ENCODE measurements at regions not wholly inside any gene's neighbourhood (a gene's known extent, or its start where the extent isn't known, plus 50 kb on each side); places are given as distances from the start of the nearest gene placed in this dataset.
"Not testable (repeated sequence)": the region's sequence is repeated elsewhere in the genome, so short reads cannot be mapped to it uniquely, and the experiment has no call there.

- DNase-seq (ENCODE audit: low spot score) = no peak
These were observed 160.9 kb downstream of the RTL9 start for GRCh38 chrX:110519501-110519900.

- no peak for DNase-seq (ENCODE audit: low spot score)
These were observed 161.3 kb downstream of the RTL9 start for GRCh38 chrX:110519906-110520452.

DNA sequence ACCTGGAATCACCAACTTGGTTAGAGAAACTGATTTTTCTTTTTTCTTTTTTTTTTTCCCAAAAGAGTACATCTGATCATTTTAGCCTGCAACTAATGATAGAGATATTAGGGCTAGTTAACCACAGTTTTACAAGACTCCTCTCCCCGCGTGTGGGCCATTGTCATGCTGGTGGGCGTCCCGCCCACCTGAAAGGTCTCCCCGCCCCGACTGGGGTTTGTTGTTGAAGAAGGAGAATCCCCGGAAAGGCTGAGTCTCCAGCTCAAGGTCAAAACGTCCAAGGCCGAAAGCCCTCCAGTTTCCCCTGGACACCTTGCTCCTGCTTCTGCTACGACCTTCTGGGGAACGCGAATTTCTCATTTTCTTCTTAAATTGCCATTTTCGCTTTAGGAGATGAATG, 162.0 kb downstream of the RTL9 start:
- DNase-seq (ENCODE audit: low spot score) = not testable (repeated sequence)

GRCh38 chrX:110531873-110532580, 173.4 kb downstream of the RTL9 start:
- DNase-seq (ENCODE audit: low spot score) = no peak

GRCh38 chrX:110532581-110532931, 173.9 kb downstream of the RTL9 start:
- no peak for DNase-seq (ENCODE audit: low spot score)

DNA sequence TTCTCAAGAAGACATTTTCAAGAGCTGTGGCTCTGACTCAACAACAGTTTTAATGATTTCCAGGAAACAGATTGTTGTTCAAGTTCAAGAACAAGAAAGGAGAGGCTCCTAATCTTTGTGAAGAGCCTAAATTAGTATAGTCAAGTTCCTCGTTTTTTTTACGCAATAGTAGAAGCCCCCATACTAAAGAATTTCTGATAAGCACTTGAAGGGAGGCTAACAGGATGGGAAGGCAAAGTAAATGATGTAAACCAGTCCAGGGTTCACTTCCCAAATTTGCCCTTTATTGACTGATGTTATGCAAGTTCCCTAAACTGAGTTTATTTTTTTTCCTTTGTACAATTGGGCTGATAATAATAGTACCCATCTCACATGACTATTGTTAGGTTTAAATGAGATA, 178.2 kb downstream of the RTL9 start:
- no peak for DNase-seq (ENCODE audit: low spot score)

DNA sequence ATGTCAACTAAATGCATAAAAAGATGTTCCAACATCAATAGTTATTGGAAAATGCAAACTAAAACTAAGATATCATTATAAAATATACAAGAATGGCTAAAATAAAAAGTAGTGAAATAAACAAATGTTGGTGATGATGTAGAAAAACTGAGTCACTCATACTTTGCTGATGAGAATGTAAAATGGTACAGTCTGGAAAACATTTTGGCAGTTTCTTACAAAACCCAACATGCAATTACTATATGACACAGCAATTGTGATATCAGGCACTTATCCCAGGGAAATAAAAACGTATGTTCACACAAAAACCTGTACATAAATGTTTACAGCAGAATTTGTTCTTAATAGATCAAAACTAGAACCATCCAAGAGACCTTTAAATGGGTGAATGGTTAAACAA, 182.6 kb downstream of the RTL9 start:
- DNase-seq (ENCODE audit: low spot score) = no peak

- DNase-seq (ENCODE audit: low spot score) = not testable (repeated sequence)
These were observed 192.2 kb downstream of the RTL9 start for GRCh38 chrX:110550854-110551253.

DNA sequence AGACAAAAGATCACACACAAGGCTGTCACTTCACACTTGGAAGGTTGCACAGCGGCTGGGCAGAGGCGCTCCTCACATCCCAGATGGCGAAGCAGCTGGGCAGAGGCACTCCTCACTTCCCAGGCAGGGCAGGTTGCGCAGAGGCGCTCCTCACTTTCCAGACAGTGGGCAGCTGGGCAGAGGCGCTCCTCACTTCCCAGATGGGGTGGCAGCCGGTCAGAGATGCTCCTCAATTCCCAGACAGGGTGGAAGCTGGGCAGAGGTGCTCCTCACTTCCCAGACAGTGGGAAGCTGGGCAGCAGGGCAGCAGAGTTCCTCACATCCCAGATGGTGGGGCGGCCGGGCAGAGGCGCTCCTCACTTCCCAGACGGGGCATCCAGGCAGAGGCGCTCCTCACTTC, 199.2 kb downstream of the RTL9 start:
- DNase-seq (ENCODE audit: low spot score) = no peak

DNA sequence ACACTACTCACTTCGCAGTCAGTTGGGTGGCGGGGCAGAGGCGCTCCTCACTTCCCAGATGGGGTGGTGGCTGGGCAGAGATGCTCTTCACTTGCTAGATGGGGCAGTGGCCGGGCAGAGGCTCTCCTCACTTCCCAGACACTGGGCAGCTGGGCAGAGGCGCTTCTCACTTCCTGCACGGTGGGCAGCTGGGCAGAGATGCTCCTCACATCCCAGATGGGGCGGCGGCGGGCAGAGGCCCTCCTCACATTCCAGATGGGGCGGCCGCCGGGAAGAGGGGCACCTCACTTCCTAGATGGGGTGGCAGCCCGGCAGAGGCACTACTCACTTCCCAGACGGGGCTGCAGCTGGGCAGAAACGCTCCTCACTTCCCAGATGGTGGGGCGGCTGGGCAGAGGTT, 199.8 kb downstream of the RTL9 start:
- no peak for DNase-seq (ENCODE audit: low spot score)

DNA sequence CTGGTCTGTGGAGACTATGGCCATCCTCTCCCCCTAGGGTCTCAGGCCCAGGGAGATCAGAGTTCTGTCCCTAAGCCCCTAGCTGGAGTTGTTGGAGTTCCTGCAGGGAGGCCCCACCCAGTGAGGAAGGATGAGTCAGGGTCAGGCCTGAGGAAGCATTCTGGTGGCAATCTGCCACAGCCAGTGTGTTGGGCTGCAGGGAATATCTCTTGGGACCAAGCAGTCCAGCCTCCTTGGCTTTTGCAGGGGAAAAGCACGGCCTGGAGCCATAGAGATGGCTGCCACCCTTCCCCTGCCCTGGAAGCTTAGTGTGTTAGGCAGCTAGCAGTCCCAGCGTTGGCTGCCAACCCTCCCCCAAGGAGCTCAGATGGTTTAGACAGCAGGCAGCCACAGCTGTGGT, 202.4 kb downstream of the RTL9 start:
- no peak for DNase-seq (ENCODE audit: low spot score)

DNA sequence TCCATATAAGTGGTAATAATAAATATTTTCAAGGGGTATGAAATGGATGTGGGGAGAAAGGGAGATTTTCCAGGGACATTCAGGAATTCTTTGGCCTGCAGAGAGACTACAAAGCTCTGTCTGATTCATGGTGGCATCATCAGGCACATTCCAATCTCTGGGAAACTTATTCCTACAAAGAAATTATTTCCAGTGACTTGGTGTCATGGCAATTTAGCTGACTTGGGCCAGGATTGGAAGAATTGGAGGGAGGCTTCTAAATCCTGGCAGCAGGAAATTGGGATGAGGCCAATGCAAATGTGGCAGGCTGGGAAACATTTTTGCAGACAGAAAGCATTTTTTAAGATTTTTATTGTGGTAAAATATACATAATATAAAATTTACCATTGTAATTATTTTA, 204.6 kb downstream of the RTL9 start:
- DNase-seq (ENCODE audit: low spot score) = no peak

- no peak for DNase-seq (ENCODE audit: low spot score)
These were observed 209.8 kb downstream of the RTL9 start for GRCh38 chrX:110568441-110568840.

GRCh38 chrX:110569506-110569905, 210.9 kb downstream of the RTL9 start:
- DNase-seq (ENCODE audit: low spot score) = no peak

DNA sequence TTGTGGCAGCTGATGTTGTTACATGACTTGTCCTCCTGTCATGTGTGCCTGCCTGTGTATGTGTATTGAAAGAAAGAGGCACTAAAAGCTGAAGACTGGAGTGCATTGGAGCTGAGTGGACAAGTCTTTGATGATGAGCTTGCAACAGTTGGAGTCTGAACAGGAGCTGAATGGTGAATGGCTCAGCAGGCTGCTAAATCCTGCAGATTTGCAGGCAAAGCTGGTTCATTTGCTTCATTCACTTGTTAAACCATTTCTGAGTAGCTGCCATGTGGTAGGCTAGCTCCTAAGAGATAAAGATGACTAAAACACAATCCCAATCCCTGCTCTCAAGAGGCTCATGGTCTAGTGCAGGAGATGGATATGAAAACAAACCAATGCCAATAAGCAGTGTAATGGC, 217.3 kb downstream of the CHRDL1 start:
- DNase-seq (ENCODE audit: low spot score) = no peak

GRCh38 chrX:110584083-110584482, 211.5 kb downstream of the CHRDL1 start:
- no peak for DNase-seq (ENCODE audit: low spot score)

DNA sequence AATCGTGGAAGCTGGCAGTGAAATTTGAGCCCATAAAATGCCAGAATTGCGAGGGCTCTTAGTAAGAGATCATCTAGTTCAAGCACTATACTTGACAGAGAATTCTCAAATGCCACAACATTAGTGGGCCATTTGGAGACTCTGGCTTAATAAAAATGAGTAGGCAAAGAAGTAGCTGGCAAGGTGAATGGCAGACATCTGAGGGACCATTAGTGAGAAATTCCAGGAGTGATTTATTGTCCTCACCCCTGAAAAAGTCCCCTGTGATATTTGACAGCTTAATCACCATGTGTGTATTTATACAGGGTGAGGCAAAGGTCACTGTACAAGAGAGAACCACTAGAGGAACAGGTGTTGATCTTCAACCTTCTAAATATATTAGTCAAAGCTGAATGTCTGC, 207.5 kb downstream of the CHRDL1 start:
- no peak for DNase-seq (ENCODE audit: low spot score)

DNA sequence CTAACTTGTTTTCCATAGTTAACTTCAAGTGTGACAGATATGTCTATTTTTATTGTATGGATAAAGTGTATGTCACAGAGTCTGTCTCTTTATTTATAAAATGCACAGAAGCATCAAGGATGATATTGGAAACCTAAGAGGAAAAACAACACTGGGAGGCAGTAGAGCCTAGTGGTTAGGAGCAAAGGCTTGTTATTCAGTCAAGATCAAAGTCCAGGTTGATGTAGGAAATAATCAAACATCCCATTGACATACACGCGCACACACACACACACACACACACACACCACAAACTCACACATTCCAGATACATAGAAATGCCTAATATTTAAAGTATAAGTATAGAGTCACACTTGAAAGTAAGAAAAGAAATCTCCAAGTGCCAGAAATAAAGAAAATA, 206.8 kb downstream of the CHRDL1 start:
- no peak for DNase-seq (ENCODE audit: low spot score)

DNA sequence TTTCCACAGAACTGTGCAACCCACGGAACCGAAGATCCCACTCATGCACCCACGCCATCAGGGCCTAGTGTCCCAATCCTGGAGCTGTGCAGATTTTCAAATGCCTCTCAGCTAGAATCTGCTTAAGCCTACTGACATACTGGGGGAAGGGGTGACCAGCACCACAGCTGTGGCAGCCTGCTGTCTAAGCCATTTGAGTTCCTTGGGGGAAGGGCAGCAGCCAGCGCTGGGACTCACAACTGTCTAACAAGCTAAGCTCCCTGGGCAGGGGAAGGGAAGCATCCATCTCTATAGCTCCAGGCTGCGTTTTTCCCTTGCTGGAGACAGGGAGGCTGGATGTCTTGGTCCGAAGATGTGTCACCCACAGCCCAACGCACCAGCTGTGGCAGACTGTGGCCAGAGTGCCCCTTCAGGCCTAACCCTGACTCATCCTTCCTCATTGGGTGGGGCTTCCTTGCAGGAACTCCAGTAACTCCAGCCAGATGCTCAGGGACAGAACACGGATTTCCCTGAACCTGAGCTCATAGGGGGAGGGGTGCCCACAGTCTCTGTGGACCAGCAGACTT, 194.8 kb downstream of the CHRDL1 start:
- no peak for DNase-seq (ENCODE audit: low spot score)

DNA sequence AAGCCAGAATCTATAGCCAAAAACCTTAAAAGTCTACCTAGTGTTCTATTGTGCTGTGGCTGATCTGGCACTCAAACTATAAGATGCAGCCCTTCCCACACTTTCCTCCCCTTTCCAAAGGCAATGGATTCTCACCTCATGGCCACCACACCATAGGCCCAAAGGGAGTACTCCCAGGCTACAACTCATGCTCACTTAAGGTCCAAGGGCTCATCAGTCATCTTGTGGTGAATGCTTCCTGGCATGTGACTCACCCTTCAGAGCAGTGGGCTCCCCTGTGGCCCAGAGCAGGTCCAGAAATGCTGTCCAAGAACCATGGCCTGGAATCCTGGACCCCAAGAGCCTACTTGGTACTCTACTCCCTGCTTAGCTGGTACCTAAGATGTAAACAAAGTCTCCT, 181.0 kb downstream of the CHRDL1 start:
- DNase-seq (ENCODE audit: low spot score) = no peak

Data from CD4-positive, alpha-beta T cell treated with Interleukin-2 at 100 ng/mL for 4 hours (primary cell).